GM12878 (cell line): ENCODE measurements at regions not wholly inside any gene's neighbourhood (a gene's known extent, or its start where the extent isn't known, plus 50 kb on each side); places are given as distances from the start of the nearest gene placed in this dataset.
"Not testable (repeated sequence)": the region's sequence is repeated elsewhere in the genome, so short reads cannot be mapped to it uniquely, and the experiment has no call there.

Source experiments
- ATAC-seq: fragments of 200-7000 bp; cut with Tn5 transposase; 3 replicates; pipeline ENCODE4 v1.9.1; 2020; ENCODE audit warnings: mild to moderate bottlenecking, moderate library complexity
- BruUV-seq: library from RNA; stranded (reverse); fragments of 400-500 nt; replicated peaks from 2 replicates; lab custom pipeline; 2021; lab: Mats Ljungman, UMichigan
- CTCF ChIA-PET: fragments of 300-600 bp; sonication (Branson Sonifier 250); formaldehyde crosslinking; extraction: SDS; loops from one replicate; lab custom pipeline; 2021; ENCODE audit warnings: inconsistent platforms; lab: Yijun Ruan, JAX
- POLR2A ChIA-PET: fragments of 350-600 bp; formaldehyde crosslinking; extraction: SDS; loops from one replicate; lab custom pipeline; 2021; ENCODE audit warnings: inconsistent platforms; lab: Charles Lee
- RAD21 ChIA-PET: fragments of 300-600 bp; sonication (Branson Sonifier 250); formaldehyde crosslinking; loops from one replicate; lab custom pipeline; 2023; ENCODE audit warnings: antibody characterized with exemption; ENCODE audit not compliant: unreplicated experiment; lab: Charles Lee
- SMC1A ChIA-PET: fragments of 300-600 bp; sonication (Branson Sonifier 250); formaldehyde crosslinking; loops from one replicate; lab custom pipeline; 2023; ENCODE audit not compliant: unreplicated experiment, uncharacterized antibody; lab: Charles Lee
- DNase-seq: peaks from one replicate; pipeline ENCODE4 v3.0.0-alpha.2; 2011; ENCODE audit warnings: low read depth, low spot score
- FAIRE-seq: peaks from 3 replicates; lab custom pipeline; 2011; peaks lifted over from hg19 to GRCh38; lab: Jason Lieb, UNC
- H2AFZ ChIP-seq: 2 replicates; pipeline ENCODE4 v1.6.0; 2011; ENCODE audit warnings: low read depth, low read length, control low read depth; ENCODE audit not compliant: control insufficient read depth
- H3K27ac ChIP-seq: 2 replicates; pipeline ENCODE4 v1.5.1; 2011; ENCODE audit warnings: control low read depth; ENCODE audit not compliant: control insufficient read depth, insufficient read depth
- H3K27me3 ChIP-seq, 2 experiments: replicated peaks in 1 of 2; 2 replicates each; pipeline versions ENCODE4 v1.6.0 to v1.6.1; 2011; ENCODE audit warnings: low read length in 1 of 2; ENCODE audit not compliant: control insufficient read depth in 2 of 2, insufficient read depth in 2 of 2
- H3K36me3 ChIP-seq, 2 experiments: 2 replicates each; pipeline ENCODE4 v1.5.1; 2011; ENCODE audit warnings: low read length in 1 of 2; ENCODE audit not compliant: control insufficient read depth in 2 of 2, insufficient read depth in 2 of 2
- H3K4me1 ChIP-seq: 2 replicates; pipeline ENCODE4 v1.6.1; 2011; ENCODE audit warnings: mild to moderate bottlenecking, low read length, moderate library complexity, mixed read lengths; ENCODE audit not compliant: control insufficient read depth, insufficient read depth
- H3K4me2 ChIP-seq: 2 replicates; pipeline ENCODE4 v1.6.0; 2011; ENCODE audit warnings: control low read depth; ENCODE audit not compliant: control insufficient read depth, insufficient read depth
- H3K4me3 ChIP-seq: fragments of 200-600 bp; sonication (generic); 2 replicates; pipeline ENCODE4 v1.5.1; 2016
- H3K79me2 ChIP-seq: 2 replicates; pipeline ENCODE4 v1.6.0; 2011; ENCODE audit warnings: low read length; ENCODE audit not compliant: control insufficient read depth, insufficient read depth
- H3K9ac ChIP-seq: 2 replicates; pipeline ENCODE4 v1.8.0; 2011; ENCODE audit warnings: low read length, control low read depth, mixed read lengths; ENCODE audit not compliant: control insufficient read depth, insufficient read depth
- H3K9me3 ChIP-seq: replicated peaks from 3 replicates; pipeline ENCODE4 v1.5.1; 2011; ENCODE audit warnings: mild to moderate bottlenecking, low read length; ENCODE audit not compliant: control insufficient read depth, insufficient read depth
- H4K20me1 ChIP-seq: 2 replicates; pipeline ENCODE4 v1.6.0; 2011; ENCODE audit not compliant: control insufficient read depth, insufficient read depth
- CEBPB ChIP-seq, 2 experiments: fragments of 150-350 bp in 1 of 2; IDR thresholded peaks; 2 replicates each; pipeline ENCODE4 v1.6.1; 2012 to 2014; ENCODE audit warnings: low read depth in 2 of 2, low read length in 2 of 2, borderline replicate concordance in 1 of 2, inconsistent platforms in 1 of 2
- EP300 ChIP-seq, 2 experiments: fragments of 150-350 bp in 1 of 2; IDR thresholded peaks; 2 replicates each; pipeline ENCODE4 v1.6.1; 2011 to 2012; ENCODE audit warnings: low read depth in 2 of 2, low read length in 2 of 2, borderline replicate concordance in 1 of 2, improper control_type of control experiment in 1 of 2, inconsistent platforms in 1 of 2; ENCODE audit not compliant: control insufficient read depth in 1 of 2
- GATAD2B ChIP-seq: fragments of 450-650 bp; conservative IDR thresholded peaks from 2 replicates; pipeline ENCODE4 v1.6.1; 2017; ENCODE audit warnings: low read depth, mild to moderate bottlenecking, moderate library complexity
- IRF5 ChIP-seq: fragments of 450-650 bp; IDR thresholded peaks from 2 replicates; pipeline ENCODE4 v1.6.1; 2017; ENCODE audit warnings: borderline replicate concordance
- NBN ChIP-seq: fragments of 450-650 bp; IDR thresholded peaks from 2 replicates; pipeline ENCODE4 v1.6.1; 2016
- RCOR1 ChIP-seq: conservative IDR thresholded peaks from 2 replicates; pipeline ENCODE4 v1.6.1; 2012; ENCODE audit warnings: low read depth, low read length, improper control_type of control experiment
- RELB ChIP-seq: fragments of 450-650 bp; IDR thresholded peaks from 2 replicates; pipeline ENCODE4 v1.6.1; 2017; ENCODE audit warnings: low read depth, mild to moderate bottlenecking, moderate library complexity
- SIX5 ChIP-seq: IDR thresholded peaks from 2 replicates; pipeline ENCODE4 v1.6.1; 2011; ENCODE audit warnings: mild to moderate bottlenecking, low read depth, low read length, moderate library complexity; ENCODE audit not compliant: severe bottlenecking
- SMAD1 ChIP-seq: fragments of 450-650 bp; IDR thresholded peaks from 2 replicates; pipeline ENCODE4 v1.6.1; 2018; ENCODE audit warnings: mild to moderate bottlenecking, low read depth; ENCODE audit not compliant: partially characterized antibody
- WGBS: methylation state at CpG from one replicate; pipeline ENCODE4 v1.1.6; 2016; ENCODE audit warnings: low lambda C conversion rate; ENCODE audit not compliant: insufficient replicate concordance, insufficient coverage; ENCODE audit errors: missing lambda C conversion rate; 5-methylcytosine and 5-hydroxymethylcytosine counted together
- in situ Hi-C: fragments of 300-500 bp; cut with MboI; formaldehyde crosslinking; loops from 9 replicates; pipeline ENCODE4 v1.14.3; 2018; ENCODE audit warnings: mixed read lengths
- intact Hi-C: fragments of 100-400 bp; cut with micrococcal nuclease; formaldehyde crosslinking; loops from one replicate; pipeline ENCODE4 v1.14.2; 2022; ENCODE audit not compliant: unreplicated experiment

GRCh38 chr14:38546932-38547551 is 291.1 kb upstream of the CLEC14A start (continued):
- TF ChIP-seq RELB (no peak), GATAD2B (no peak), SIX5 (no peak)

- ChIA-PET RAD21 (no interaction called here), POLR2A (no interaction called here), CTCF (no interaction called here), SMC1A (no interaction called here)
- H3K36me3 ChIP-seq, result no peaks in the 10 kb centered on the region
- intact Hi-C loops, result no loop called here
- H3K9ac ChIP-seq, result no peak overlapping the region
- in situ Hi-C loops, result no loop called here
- BruUV-seq, result no TSS peak
- DNase-seq, result no peak
- no peak overlapping the region for H3K4me3 ChIP-seq
- H3K4me1 ChIP-seq, result no peaks in the 10 kb centered on the region
- H3K27ac ChIP-seq, result no peak overlapping the region
- no peaks in the 10 kb centered on the region for H3K79me2 ChIP-seq
- ATAC-seq, result no peak
- 0% methylated on average over 2 of the region's 2 CpGs for WGBS
- H4K20me1 ChIP-seq, result no peaks in the 10 kb centered on the region
- H3K27me3 ChIP-seq, result no peaks in the 10 kb centered on the region
- H3K9me3 ChIP-seq, result no peaks in the 10 kb centered on the region
- TF ChIP-seq RCOR1, result no peak
- no peak for TF ChIP-seq IRF5
- TF ChIP-seq NBN, result no peak
- TF ChIP-seq SMAD1, result no peak
- TF ChIP-seq CEBPB (IDR thresholded peaks at IDR 0.05; ENCODE audit: borderline replicate concordance in 1 of 2, low read depth in 2 of 2, low read length in 2 of 2), result no peak
- no peak for TF ChIP-seq EP300 (IDR thresholded peaks at IDR 0.05; ENCODE audit: borderline replicate concordance in 1 of 2, control insufficient read depth in 1 of 2, low read depth in 2 of 2, low read length in 2 of 2)
- FAIRE-seq, result no peak
- H3K4me2 ChIP-seq, result no peak overlapping the region
- no peak overlapping the region for H2AFZ ChIP-seq
Observed at GRCh38 chr14:38544776-38545175, 288.9 kb upstream of the CLEC14A start.

DNA sequence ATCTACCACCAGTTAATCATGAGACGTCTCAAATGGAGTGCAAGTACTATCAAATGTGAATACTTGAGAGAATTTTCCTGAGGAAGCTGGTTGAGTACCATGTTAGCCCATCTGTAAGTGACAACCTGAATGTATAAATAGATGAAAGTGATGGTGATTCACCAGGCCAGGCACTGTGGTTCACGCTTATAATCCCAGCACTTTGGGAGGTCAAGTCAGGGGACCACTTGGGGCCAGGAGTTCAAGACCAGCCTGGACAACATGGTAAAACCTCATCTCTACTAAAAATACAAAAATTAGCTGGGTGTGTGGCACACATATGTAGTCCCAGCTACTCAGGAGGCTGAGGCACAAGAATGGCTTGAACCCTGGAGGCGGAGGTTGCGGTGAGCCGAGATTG is 288.0 kb upstream of the CLEC14A start:
- intact Hi-C loops, in situ Hi-C loops, H3K9me3 ChIP-seq, H4K20me1 ChIP-seq, BruUV-seq, H3K4me3 ChIP-seq, H3K4me1 ChIP-seq, H3K27ac ChIP-seq, H3K79me2 ChIP-seq, FAIRE-seq, H3K9ac ChIP-seq, H3K27me3 ChIP-seq, H3K36me3 ChIP-seq, H3K4me2 ChIP-seq, RAD21 ChIA-PET, CTCF ChIA-PET, ATAC-seq, DNase-seq, H2AFZ ChIP-seq, POLR2A ChIA-PET: not testable (repeated sequence)
- SMC1A ChIA-PET, result interaction anchor here (1.1 kb wide), 1 partner anchor 37 kb away, joined by 3 read pairs; no protein-coding TSS in a partner anchor
- WGBS, result 54% methylated on average over 5 of the region's 5 CpGs
